ENCODE measurements at regions not wholly inside any gene's neighbourhood (a gene's known extent, or its start where the extent isn't known, plus 50 kb on each side); places are given as distances from the start of the nearest gene placed in this dataset.
"Not testable (repeated sequence)": the region's sequence is repeated elsewhere in the genome, so short reads cannot be mapped to it uniquely, and the experiment has no call there.

GRCh38 chr5:87784311-87784710 is 371.6 kb upstream of the CCNH start:
- CTCF ChIA-PET: interaction anchor here (4.5 kb wide), 1 partner anchor 897 kb away, joined by 44 read pairs; no protein-coding TSS in a partner anchor

GRCh38 chr5:87782916-87783315 is 370.2 kb upstream of the CCNH start:
- ChIA-PET CTCF (interaction anchor here (4.5 to 7.6 kb wide), 2 partner anchors 899 to 908 kb away, joined by 44 to 72 read pairs; no protein-coding TSS in a partner anchor), POLR2A (no interaction called here)
- Mint-ChIP-seq H3K27me3 (peaks cover 9 to 47% of the 10 kb centered on the region in 2 donors), H3K4me3 (no peak overlapping the region), H3K36me3 (no peaks in the 10 kb centered on the region), H3K9me3 (no peaks in the 10 kb centered on the region), H3K27ac (no peak overlapping the region), H3K4me1 (peaks cover 2 to 4% (median 3%) of the 10 kb centered on the region in 3 donors)
- H3K4me1 ChIP-seq (ENCODE audit: insufficient read depth, low read length): no peaks in the 10 kb centered on the region
- H3K4me3 ChIP-seq (ENCODE audit: low read length): no peak overlapping the region
- no peak overlapping the region for H3K27ac ChIP-seq (ENCODE audit: low read depth, low read length)
- H3K36me3 ChIP-seq (ENCODE audit: insufficient read depth, low read length): no peaks in the 10 kb centered on the region
- H3K9me3 ChIP-seq (ENCODE audit: low read length): no peaks in the 10 kb centered on the region
- H3K27me3 ChIP-seq (ENCODE audit: insufficient read depth, low read length, poor library complexity, severe bottlenecking): peaks cover 6% of the 10 kb centered on the region
- no peak for DNase-seq

More at GRCh38 chr5:87784311-87784710, 371.6 kb upstream of the CCNH start:
- Mint-ChIP-seq H3K36me3 (no peaks in the 10 kb centered on the region), H3K27ac (no peak overlapping the region), H3K27me3 (peaks cover 9 to 54% of the 10 kb centered on the region in 2 donors), H3K4me1 (peaks cover 2 to 4% (median 3%) of the 10 kb centered on the region in 3 donors), H3K9me3 (no peaks in the 10 kb centered on the region), H3K4me3 (no peak overlapping the region)
- DNase-seq: no peak
- Histone ChIP-seq H3K27ac (ENCODE audit: low read depth, low read length) (no peak overlapping the region), H3K4me3 (ENCODE audit: low read length) (no peak overlapping the region), H3K36me3 (ENCODE audit: insufficient read depth, low read length) (no peaks in the 10 kb centered on the region), H3K27me3 (ENCODE audit: insufficient read depth, low read length, poor library complexity, severe bottlenecking) (peaks cover 6% of the 10 kb centered on the region), H3K9me3 (ENCODE audit: low read length) (no peaks in the 10 kb centered on the region), H3K4me1 (ENCODE audit: insufficient read depth, low read length) (no peaks in the 10 kb centered on the region)
- POLR2A ChIA-PET: no interaction called here

GRCh38 chr5:87781976-87782375 is 369.2 kb upstream of the CCNH start:
- POLR2A ChIA-PET: no interaction called here

GRCh38 chr5:87780831-87781760 is 368.4 kb upstream of the CCNH start:
- no peaks in the 10 kb centered on the region for H3K9me3 ChIP-seq (ENCODE audit: low read length)
- peaks cover 2 to 4% (median 3%) of the 10 kb centered on the region in 3 donors for H3K4me1 Mint-ChIP-seq
- H3K27ac ChIP-seq (ENCODE audit: low read depth, low read length): no peak overlapping the region
- ChIA-PET POLR2A (no interaction called here), CTCF (interaction anchor here (0.6 to 7.6 kb wide), 22 partner anchors 8 to 948 kb away, joined by 3 to 72 read pairs (median 3); no protein-coding TSS in a partner anchor)
- peaks cover 11 to 41% of the 10 kb centered on the region in 2 donors for H3K27me3 Mint-ChIP-seq
- no peaks in the 10 kb centered on the region for H3K4me1 ChIP-seq (ENCODE audit: insufficient read depth, low read length)
- H3K36me3 Mint-ChIP-seq: no peaks in the 10 kb centered on the region
- H3K9me3 Mint-ChIP-seq: no peaks in the 10 kb centered on the region
- DNase-seq: peak; percentile 62 to 83 (median 66)
- H3K4me3 ChIP-seq (ENCODE audit: low read length): no peak overlapping the region
- peaks cover 6% of the 10 kb centered on the region for H3K27me3 ChIP-seq (ENCODE audit: insufficient read depth, low read length, poor library complexity, severe bottlenecking)
- no peak overlapping the region for H3K27ac Mint-ChIP-seq
- H3K4me3 Mint-ChIP-seq: no peak overlapping the region
- H3K36me3 ChIP-seq (ENCODE audit: insufficient read depth, low read length): no peaks in the 10 kb centered on the region

More at GRCh38 chr5:87781976-87782375, 369.2 kb upstream of the CCNH start:
- Mint-ChIP-seq H3K4me3 (no peak overlapping the region), H3K27me3 (peaks cover 9 to 43% of the 10 kb centered on the region in 2 donors), H3K4me1 (peaks cover 2 to 4% (median 3%) of the 10 kb centered on the region in 3 donors), H3K27ac (no peak overlapping the region), H3K36me3 (no peaks in the 10 kb centered on the region), H3K9me3 (no peaks in the 10 kb centered on the region)
- Histone ChIP-seq H3K4me3 (ENCODE audit: low read length) (no peak overlapping the region), H3K27me3 (ENCODE audit: insufficient read depth, low read length, poor library complexity, severe bottlenecking) (peaks cover 6% of the 10 kb centered on the region), H3K36me3 (ENCODE audit: insufficient read depth, low read length) (no peaks in the 10 kb centered on the region), H3K4me1 (ENCODE audit: insufficient read depth, low read length) (no peaks in the 10 kb centered on the region), H3K9me3 (ENCODE audit: low read length) (no peaks in the 10 kb centered on the region), H3K27ac (ENCODE audit: low read depth, low read length) (no peak overlapping the region)
- no peak for DNase-seq
- CTCF ChIA-PET: interaction anchor here (0.8 to 7.6 kb wide), 8 partner anchors 11 to 916 kb away, joined by 3 to 72 read pairs (median 6); no protein-coding TSS in a partner anchor

GRCh38 chr5:87778876-87779275 is 366.1 kb upstream of the CCNH start:
- no peaks in the 10 kb centered on the region for H3K4me1 ChIP-seq (ENCODE audit: insufficient read depth, low read length)
- peaks cover 2 to 4% (median 3%) of the 10 kb centered on the region in 3 donors for H3K4me1 Mint-ChIP-seq
- no peak for DNase-seq
- H3K4me3 ChIP-seq (ENCODE audit: low read length): no peak overlapping the region
- POLR2A ChIA-PET: no interaction called here
- no peaks in the 10 kb centered on the region for H3K9me3 ChIP-seq (ENCODE audit: low read length)
- H3K27me3 ChIP-seq (ENCODE audit: insufficient read depth, low read length, poor library complexity, severe bottlenecking): peaks cover 6% of the 10 kb centered on the region
- no peak overlapping the region for H3K4me3 Mint-ChIP-seq
- CTCF ChIA-PET: interaction anchor here (7.6 kb wide), 1 partner anchor 912 kb away, joined by 72 read pairs; no protein-coding TSS in a partner anchor
- no peak overlapping the region for H3K27ac ChIP-seq (ENCODE audit: low read depth, low read length)
- H3K36me3 ChIP-seq (ENCODE audit: insufficient read depth, low read length): no peaks in the 10 kb centered on the region
- H3K36me3 Mint-ChIP-seq: no peaks in the 10 kb centered on the region
- no peak overlapping the region for H3K27ac Mint-ChIP-seq
- peaks cover 13 to 46% of the 10 kb centered on the region in 2 donors for H3K27me3 Mint-ChIP-seq
- H3K9me3 Mint-ChIP-seq: no peaks in the 10 kb centered on the region

- CTCF ChIA-PET: interaction anchor here (7.6 kb wide), 1 partner anchor 913 kb away, joined by 72 read pairs; no protein-coding TSS in a partner anchor
- no peak overlapping the region for H3K27ac ChIP-seq (ENCODE audit: low read depth, low read length)
- H3K27me3 ChIP-seq (ENCODE audit: insufficient read depth, low read length, poor library complexity, severe bottlenecking): peaks cover 6% of the 10 kb centered on the region
- Mint-ChIP-seq H3K27ac (no peak overlapping the region), H3K4me1 (peaks cover 2 to 4% (median 3%) of the 10 kb centered on the region in 3 donors), H3K36me3 (no peaks in the 10 kb centered on the region), H3K4me3 (no peak overlapping the region), H3K27me3 (peaks cover 12 to 49% of the 10 kb centered on the region in 2 donors), H3K9me3 (no peaks in the 10 kb centered on the region)
- H3K9me3 ChIP-seq (ENCODE audit: low read length): no peaks in the 10 kb centered on the region
- H3K4me3 ChIP-seq (ENCODE audit: low read length): no peak overlapping the region
- no peaks in the 10 kb centered on the region for H3K4me1 ChIP-seq (ENCODE audit: insufficient read depth, low read length)
- no peak for DNase-seq
- POLR2A ChIA-PET: no interaction called here
- no peaks in the 10 kb centered on the region for H3K36me3 ChIP-seq (ENCODE audit: insufficient read depth, low read length)
Observed at GRCh38 chr5:87777877-87778276, 365.1 kb upstream of the CCNH start.

- no peaks in the 10 kb centered on the region for H3K9me3 ChIP-seq (ENCODE audit: low read length)
- Mint-ChIP-seq H3K27ac (no peak overlapping the region), H3K27me3 (peaks cover 4 to 38% of the 10 kb centered on the region in 2 donors), H3K36me3 (no peaks in the 10 kb centered on the region), H3K4me1 (peaks cover 2 to 4% (median 3%) of the 10 kb centered on the region in 3 donors), H3K9me3 (no peaks in the 10 kb centered on the region), H3K4me3 (no peak overlapping the region)
- no peaks in the 10 kb centered on the region for H3K4me1 ChIP-seq (ENCODE audit: insufficient read depth, low read length)
- ChIA-PET CTCF (interaction anchor here (7.6 kb wide), 1 partner anchor 914 kb away, joined by 72 read pairs; no protein-coding TSS in a partner anchor), POLR2A (no interaction called here)
- H3K36me3 ChIP-seq (ENCODE audit: insufficient read depth, low read length): no peaks in the 10 kb centered on the region
- H3K27me3 ChIP-seq (ENCODE audit: insufficient read depth, low read length, poor library complexity, severe bottlenecking): peaks cover 2% of the 10 kb centered on the region
- H3K4me3 ChIP-seq (ENCODE audit: low read length): no peak overlapping the region
- no peak for DNase-seq
- H3K27ac ChIP-seq (ENCODE audit: low read depth, low read length): no peak overlapping the region
Observed at GRCh38 chr5:87776785-87777184, 364.1 kb upstream of the CCNH start.

GRCh38 chr5:87776302-87776701 is 363.6 kb upstream of the CCNH start:
- H3K4me1 ChIP-seq (ENCODE audit: insufficient read depth, low read length); H3K4me3 ChIP-seq (ENCODE audit: low read length); H3K9me3 Mint-ChIP-seq; H3K27ac Mint-ChIP-seq; H3K27ac ChIP-seq (ENCODE audit: low read depth, low read length); H3K4me1 Mint-ChIP-seq; DNase-seq; H3K36me3 Mint-ChIP-seq; POLR2A ChIA-PET; H3K9me3 ChIP-seq (ENCODE audit: low read length); H3K36me3 ChIP-seq (ENCODE audit: insufficient read depth, low read length); H3K4me3 Mint-ChIP-seq; H3K27me3 ChIP-seq (ENCODE audit: insufficient read depth, low read length, poor library complexity, severe bottlenecking): not testable (repeated sequence)
- peaks cover 3 to 35% of the 10 kb centered on the region in 2 donors for H3K27me3 Mint-ChIP-seq
- CTCF ChIA-PET: interaction anchor here (7.6 kb wide), 1 partner anchor 914 kb away, joined by 72 read pairs; no protein-coding TSS in a partner anchor
